NCI-H460 (cell line): ENCODE measurements at regions not wholly inside any gene's neighbourhood (a gene's known extent, or its start where the extent isn't known, plus 50 kb on each side); places are given as distances from the start of the nearest gene placed in this dataset.

Experiments used
- DNase-seq: peaks from one replicate; pipeline ENCODE4 v3.0.0-alpha.2; 2016; ENCODE audit warnings: low read depth; ENCODE audit errors: extremely low read depth

DNA sequence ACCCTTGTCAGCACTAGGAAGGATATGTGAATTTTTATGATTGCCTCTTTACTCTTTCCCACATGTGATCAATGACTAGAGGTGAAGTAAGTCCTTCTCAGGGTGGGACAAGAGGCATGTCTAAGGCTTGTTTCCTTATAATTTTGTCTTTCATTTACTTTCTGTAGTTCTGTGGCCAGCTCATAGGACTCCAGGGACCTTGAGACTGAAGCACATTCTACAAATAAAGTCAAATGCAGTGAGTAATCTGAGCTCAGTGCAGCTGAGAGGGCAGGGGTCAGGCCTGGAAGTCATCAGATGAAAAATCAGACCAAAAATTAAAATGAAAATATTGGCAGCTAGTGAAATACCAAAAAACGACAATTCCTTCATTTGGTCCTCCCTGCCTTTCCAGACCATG is 424.7 kb upstream of the THBS1 start:
- no peak for DNase-seq

DNA sequence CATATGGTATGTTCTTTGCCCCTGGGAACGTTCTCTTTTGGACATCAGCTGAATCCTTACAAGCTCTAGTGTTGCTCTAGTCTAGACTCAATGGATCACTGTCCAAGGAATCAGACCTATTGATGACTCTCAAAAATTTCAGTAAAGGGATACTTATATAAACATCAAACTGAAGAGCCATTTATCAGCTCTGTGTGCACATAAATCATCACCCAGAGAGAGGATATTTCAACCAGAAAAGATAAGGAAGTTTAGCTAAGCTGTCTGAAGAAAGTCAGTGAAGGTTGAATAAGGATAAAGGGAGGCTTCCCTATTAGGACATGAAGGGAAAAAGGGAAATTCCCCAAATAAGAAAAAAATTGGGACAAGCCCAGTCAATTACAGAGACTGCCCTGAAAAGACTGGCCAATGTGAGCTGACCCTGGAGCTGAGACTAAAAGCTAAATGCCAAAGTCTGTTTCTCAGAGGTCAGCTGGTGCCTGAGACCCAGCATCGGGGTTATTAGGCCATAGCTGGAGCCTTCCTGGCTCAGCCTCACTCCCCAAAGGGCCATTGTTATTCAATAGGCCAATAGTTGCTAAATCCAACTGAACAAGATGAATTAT is 424.1 kb upstream of the THBS1 start:
- DNase-seq = no peak

DNA sequence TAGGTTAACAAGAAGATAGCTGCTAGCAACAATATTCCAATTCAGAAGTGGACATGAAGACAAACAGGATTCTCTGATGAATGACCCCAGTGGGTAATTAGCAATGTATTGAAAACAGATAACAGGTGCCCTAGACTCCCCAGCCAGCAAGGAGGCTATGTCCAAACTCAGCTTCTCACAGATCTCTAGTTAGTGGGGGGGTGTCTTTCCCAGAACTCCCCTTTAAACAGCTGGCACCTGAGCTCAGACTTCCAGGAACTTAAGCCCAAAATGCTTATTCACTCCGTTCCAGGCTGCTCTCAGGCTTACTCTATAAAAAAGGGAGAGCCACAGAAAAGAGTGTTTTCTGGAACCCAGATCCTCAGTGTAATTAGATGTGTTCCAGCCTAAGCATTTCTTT is 423.0 kb upstream of the THBS1 start:
- no peak for DNase-seq

DNA sequence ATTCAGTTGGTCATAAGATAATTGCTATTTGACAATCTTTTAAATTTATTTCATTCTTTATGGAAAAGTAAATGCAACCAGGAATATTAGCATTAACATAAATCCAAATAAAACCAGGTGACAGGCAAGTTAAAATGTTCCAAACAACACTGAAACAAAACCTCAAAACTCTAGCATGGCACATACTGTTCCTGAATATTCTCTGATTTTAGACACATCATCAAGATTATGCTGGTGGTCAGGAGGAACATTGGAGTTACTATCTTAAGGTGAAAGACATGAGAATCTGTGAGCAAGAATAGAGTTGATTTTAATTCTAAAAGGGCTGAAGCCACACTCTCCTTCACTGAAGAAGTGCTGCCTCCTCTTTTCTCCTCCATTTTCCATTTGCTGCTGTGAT is 421.0 kb upstream of the THBS1 start:
- DNase-seq = no peak

DNA sequence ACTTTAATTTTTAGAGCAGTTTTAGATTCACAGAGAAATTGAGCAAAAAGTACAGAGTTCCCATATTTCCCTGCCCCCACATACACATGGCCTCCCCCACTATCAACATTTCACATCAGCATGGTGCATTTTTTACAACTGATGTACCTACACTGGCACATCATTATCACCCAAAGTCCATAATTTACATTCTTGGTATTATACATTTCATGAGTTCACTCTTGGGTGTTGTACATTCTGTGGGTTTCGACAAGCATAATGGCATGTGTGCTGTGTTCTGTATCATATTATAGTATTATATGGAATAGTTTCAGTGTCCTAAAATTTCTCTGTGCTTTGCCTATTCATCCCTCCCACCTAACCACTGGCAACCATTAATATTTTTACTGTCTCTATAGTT is 419.8 kb upstream of the THBS1 start:
- no peak for DNase-seq

DNA sequence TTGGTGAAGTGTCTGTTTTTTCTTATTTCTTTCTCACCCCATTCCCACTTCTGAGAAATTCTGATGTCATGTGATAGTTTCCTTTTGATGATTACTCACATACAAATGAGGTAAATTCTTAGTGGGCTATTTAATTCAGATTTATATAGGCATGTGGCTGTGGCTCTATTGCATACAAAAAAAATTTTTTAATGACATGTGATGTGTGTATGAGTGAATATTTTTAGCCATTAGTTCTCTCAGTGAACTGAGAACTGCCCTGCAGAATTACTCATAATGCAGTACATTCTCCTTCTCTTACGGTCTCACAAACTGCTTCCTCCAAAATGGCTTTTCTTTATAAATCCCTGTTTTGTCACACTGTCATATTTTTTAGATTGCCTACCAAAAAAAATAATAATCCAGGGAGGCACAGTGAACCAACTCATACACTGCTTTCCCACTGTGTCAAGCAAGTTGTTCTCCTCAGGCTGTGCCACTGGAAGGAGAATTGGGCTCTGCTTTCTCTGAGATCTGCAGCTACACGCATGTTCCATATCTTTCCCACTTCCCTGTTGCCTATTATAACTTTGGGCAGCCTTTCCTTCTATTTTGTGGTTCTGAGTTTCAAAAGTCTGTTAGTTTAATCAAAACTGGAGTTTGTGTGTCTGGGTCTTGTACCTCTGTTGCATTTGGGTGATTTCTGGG is 415.7 kb upstream of the THBS1 start:
- no peak for DNase-seq

DNA sequence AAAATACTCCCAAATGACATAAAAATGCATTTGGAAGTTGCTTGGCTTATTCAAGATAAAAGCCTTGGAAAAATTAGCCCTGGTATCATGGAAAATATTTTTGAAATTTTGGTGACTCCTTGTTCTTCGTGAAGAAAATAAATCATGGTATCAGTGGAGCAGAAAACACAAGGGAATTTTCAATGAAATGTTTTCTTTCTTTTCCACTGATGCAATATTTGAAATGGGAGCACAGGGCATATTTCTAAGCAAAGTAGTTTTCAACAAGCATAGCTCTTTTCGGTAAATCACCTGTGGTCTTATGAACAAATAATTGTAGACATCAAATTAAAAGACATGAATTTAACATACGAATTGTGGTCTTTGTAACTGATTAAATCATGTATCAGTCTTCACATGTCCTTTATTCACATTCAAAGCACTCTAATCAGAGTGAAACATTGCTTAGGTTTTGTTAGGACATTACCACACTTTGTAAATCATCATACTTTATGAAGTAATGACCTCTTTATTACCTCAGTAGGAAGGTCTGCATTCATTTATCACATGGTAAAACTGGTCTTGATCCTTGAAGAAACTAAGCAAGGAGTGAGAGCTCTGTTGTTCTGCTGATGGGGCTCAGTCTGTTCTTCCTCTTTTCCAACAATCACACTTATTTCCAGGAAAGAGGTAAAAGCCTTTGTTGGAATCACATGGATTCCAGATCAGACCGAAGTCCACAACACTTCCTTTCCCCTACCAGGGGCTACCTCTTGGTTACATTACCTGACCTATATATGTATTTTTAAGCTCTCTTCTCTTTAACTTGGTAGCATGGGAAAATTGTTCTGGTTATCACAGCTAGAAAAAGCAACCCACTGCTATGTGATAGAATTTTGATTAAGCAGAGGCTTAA is 413.5 kb upstream of the THBS1 start:
- DNase-seq = no peak

DNA sequence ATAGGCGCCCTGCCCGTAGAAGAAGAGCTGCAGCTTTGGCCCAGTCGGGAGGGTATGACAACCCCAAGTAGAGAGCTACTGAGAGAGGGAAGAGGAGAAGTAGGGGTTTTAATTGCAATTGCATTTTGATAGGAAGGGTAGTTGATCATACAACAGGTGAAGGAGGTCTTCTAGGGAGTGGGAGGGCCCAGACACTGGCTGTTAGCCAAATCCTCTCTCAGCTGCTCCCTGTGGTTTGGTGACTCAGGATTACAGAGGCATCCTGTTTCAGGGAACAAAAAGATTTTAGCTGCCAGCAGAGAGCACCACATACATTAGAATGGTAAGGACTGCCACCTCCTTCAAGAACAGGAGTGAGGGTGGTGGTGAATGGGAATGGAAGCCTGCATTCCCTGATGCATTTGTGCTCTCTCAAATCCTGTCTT is 408.9 kb upstream of the THBS1 start:
- peak; percentile 65 for DNase-seq

DNA sequence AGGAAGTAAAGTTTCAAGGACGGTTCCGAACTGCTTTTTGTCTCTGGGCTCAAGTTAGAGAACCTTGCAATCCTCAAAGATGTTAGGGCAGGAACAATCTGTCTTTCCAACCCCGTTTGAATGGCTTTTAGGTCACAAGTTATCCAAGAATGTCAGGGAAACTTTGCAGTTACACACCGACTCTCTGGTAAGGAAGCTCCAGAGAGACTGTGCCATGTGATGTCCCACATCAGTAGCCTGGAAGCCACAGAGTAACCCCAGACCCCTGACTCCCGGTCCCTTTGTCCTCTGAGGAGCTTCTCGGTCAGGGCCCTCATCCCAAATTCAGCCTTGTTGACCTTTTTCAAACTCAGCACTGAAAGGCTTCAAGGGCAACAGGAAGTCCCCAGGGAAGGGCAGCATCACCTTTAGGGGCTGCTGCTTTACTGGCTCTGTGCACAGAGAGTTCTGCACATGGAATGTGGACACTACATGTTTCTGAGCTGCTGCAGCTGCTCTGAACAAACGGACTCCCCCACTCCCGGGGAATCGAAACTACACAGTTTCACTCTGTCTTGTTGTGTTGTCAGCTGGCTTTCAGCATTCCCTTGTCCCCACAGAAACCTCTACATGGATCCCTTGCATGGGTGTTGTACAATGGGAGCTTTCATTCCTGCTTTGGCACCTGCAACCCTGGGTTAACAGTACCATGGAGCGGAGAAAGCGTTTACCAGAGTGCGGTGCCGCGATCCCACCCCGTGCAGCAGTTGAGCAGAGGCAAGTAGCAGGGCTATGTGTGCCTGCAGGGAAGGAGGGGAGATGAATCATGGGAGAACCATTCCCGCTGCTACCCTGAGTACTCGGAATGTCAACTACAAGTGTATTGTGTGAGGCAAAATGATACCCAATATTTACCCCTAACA is 408.2 kb upstream of the THBS1 start:
- no peak for DNase-seq

DNA sequence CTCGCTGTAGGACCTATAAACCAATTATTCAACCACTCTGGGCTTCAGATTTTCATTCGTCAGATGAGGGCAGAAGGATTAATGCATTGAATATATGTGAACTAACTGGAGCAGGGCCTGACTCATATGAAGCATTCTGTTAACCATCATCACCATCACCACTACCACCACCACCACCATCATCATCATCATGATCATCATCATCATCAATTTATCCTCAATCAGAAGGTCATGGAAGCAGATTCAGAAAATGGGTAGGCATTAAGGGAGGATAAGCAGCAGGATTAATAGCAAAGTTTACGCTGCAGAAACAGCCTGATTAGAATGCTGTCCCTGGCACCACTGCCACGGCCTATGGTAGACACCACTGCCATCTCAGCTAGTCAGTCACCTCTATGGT is 407.5 kb upstream of the THBS1 start:
- no peak for DNase-seq

DNA sequence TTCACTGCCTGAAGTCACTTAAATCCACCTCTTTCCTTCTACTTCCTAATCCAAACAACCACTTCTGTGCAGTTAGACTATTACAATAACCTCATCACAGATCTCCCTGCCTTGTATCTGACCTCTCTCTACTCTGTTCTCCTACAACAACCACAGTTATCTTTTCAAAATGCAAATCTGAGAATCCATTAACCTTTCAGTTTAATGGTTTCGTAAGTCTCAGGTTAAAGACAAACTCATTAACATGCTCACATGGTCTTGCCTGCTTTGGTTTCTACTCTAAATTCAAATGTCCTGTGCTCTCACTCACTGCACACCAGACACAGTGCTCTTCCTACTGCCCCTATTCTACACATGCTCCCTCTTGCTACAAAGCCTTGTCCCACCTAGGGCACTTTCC is 406.5 kb upstream of the THBS1 start:
- no peak for DNase-seq

DNA sequence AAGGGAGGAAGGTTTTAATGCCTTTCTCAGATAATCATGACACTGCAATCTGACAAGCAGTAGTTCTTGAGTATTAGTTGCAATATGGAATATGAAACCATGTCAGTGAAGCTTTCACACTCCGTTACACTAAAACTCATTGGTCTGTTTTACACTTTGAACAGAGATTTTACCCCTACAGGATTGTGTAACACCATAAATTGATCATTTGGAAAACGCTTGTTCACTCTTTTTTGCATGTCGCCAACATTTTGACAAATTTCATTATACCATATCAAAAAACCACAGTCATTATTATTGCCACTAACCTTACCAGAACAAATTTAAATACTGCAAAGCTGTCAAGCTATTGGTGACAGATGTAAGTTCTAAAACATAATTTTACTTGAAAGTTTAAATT is 404.8 kb upstream of the THBS1 start:
- DNase-seq = no peak

DNA sequence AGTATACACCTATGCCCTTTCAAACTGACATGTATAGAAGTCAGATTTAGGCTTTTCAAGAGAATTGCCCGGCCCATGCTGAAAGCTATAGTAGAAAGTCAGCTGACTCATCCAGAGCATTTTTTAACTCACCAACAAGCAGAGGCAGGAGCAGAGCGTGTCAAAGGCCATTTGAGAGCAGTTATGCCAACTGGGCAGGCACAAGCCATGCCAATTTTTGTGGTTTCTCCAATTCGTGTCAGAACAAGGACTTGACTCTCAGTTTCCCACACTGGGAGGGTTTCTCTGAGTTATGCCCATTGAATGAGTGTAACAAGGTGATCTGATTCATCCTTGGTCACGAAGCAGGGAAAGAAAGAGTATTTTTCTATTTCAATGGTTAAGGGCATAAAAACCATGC is 403.3 kb upstream of the THBS1 start:
- DNase-seq = no peak

DNA sequence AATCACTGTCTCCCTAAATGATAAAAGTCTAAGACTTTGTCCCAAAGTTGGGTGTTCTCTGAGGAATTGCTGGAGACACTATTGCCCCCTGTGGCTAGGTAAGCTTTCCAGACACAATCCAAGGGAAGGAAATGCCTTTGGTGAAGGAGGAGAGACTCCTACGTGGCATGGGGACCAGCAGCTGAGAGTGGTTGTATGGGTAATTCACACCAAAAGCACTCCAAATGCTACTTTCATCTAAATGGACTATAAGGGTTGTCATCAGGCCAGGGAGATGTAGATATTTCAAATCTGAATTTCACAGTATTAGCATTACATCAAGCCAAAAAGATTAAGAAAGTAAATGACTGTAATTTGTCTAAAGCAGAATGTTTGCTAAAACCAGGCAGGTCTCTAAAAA is 400.8 kb upstream of the THBS1 start:
- no peak for DNase-seq

DNA sequence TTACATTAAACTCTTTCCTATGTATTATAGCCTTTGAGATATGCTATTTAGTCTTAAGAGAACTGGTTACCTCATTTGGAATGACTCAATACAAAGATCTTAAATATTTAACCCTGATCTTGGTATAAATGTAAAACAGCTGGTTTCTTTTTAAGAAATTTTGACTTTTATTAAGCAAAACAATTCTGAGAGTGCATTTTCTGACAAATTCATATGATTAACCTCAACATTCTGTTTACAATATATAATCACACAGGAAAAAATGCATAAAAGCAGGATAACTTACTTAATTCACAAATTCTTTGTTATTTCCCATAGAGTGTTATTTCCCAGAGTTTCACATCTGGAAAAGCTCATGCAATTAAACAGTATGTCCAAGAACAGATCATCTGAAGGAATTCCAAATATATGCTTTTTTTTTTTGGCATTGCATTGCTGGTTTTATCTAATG is 400.4 kb upstream of the THBS1 start:
- no peak for DNase-seq

DNA sequence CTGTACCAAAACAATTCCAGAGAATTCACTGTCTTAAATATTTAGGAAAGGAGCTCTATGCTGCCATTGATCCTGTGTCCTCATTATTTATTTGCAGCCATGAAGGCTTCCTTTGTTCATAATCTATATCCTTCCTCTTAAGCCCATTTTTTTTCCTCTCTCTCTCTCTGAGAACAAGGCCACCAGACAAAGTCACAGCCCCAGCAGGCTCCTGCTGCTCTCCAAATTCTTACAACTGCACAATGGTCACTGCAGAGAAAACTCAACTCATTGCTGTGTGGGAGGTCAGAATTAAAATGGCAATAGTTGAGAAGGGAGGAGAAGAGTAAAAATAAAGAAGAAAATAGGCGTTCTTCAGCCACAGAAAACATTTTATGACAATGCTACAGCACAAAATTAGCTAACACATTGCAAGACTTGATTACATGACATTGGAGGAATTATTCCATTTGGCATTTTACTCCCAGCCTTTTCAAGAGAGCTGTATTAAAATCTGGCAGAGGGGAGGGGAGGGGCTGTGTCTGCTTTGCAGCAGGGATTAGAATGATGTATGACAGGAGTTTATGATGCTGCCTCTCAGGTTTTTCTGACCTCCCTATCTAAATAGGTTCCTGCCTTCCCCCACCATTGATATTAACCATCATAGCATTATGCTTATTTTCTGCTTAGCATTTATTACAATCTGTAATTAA is 399.7 kb upstream of the THBS1 start:
- DNase-seq = no peak

DNA sequence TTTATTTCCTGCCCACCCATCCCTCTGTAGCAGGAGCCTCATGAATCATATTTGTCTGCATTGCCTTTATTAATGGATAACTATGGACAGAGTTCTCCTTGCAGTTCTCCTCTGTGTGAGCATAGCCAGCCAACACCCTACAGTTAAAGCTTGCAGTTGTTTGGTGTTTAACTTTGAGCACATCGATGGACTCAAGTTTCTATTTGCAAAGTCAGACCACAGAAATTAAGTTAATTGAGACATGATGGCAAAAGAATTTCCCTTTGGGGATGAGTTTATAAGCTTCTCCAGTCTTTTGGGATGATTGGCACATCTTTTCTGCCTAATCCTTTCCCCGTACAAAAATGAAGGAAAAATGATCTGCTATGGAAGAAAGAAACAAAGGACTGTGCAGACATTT is 398.9 kb upstream of the THBS1 start:
- no peak for DNase-seq

DNA sequence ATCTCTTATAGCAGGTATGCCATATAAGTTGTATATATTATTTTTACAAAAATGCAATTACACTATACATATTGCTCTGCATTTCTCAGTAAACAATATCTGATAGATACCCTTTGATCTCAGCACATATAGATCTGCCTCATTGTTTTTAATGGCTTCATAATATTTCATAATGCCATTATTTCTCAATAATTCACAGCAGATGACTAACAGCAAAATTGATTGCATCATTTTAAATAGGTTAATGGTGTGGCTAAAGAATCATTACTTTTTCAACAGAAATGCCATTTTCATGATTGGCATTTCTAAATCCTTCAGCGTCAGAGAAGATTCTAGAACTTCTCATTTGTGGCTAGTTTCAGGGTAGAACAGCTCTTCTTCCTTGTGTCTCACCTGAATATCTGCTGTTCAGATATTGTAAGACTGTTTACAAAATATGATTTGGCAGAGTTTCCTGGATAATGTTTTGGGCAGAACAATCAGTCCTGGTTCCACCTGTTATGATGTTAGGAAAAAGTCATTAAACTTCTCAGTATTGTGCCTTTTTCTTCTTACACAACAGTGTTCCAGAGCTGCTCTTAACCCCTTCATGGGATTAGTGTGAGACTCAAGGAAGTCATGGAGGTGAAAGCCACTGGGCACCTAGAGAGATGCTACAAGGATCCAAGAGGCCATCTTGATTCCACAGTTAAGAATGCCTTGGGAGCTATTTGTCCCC is 397.6 kb upstream of the THBS1 start:
- DNase-seq = no peak

DNA sequence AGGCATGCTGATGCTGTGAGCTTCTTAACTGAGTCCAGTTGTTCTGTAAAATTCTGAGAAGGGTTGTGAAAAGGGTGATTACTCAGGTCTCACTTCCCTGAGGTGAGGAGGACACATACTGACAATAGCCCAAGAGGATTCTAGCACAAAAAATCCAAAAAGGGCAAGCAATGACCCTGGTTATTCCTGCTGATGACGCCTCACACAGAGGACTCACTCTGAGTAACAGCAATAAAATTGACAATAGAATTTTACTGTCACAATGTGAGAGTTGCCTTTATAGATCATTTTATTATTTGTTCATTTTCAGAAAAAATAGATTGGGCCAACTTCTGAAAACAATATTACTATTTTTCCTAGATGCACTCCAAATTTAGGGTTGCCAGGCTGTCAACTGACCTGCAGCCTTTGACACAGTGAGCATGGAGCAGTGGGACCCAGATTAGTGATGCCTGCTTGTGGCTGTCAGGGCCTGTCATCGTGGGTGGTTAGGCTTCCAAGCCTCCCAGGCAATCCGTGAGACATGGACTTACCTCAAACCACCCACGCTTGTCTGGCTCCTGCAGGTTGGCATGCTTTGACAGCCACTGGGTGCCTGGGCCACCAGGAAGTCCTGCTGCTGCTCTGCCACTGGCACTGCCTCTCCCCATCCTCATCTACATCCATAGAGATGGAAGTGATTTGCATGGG is 396.0 kb upstream of the THBS1 start:
- no peak for DNase-seq
